Karpas-422 (cell line): ENCODE measurements at regions not wholly inside any gene's neighbourhood (a gene's known extent, or its start where the extent isn't known, plus 50 kb on each side); places are given as distances from the start of the nearest gene placed in this dataset.

Experiments
- DNase-seq: peaks from one replicate; pipeline ENCODE4 v3.0.0-alpha.2; 2015
- H2AFZ ChIP-seq: fragments of 200-600 bp; sonication (generic); 2 replicates; pipeline ENCODE4 v1.6.1; 2014; ENCODE audit warnings: antibody characterized with exemption, low read length, mixed read lengths
- H3K27ac ChIP-seq: fragments of 200-600 bp; sonication (generic); 2 replicates; pipeline ENCODE4 v1.5.1; 2014; ENCODE audit warnings: mild to moderate bottlenecking, low read length, moderate library complexity
- H3K27me3 ChIP-seq: fragments of 200-600 bp; sonication (generic); 2 replicates; pipeline ENCODE4 v1.6.1; 2014; ENCODE audit warnings: low read length, mixed read lengths
- H3K36me3 ChIP-seq: fragments of 200-600 bp; sonication (generic); 2 replicates; pipeline ENCODE4 v1.6.1; 2014; ENCODE audit warnings: low read length, mixed read lengths; ENCODE audit not compliant: insufficient read depth
- H3K4me1 ChIP-seq: fragments of 200-600 bp; sonication (generic); 2 replicates; pipeline ENCODE4 v1.6.1; 2014; ENCODE audit warnings: mild to moderate bottlenecking, low read length, mixed read lengths
- H3K4me2 ChIP-seq: fragments of 200-600 bp; sonication (generic); 2 replicates; pipeline ENCODE4 v1.6.1; 2014; ENCODE audit warnings: low read length, low read depth, mild to moderate bottlenecking; ENCODE audit not compliant: poor library complexity, severe bottlenecking
- H3K4me3 ChIP-seq: fragments of 200-600 bp; sonication (generic); 2 replicates; pipeline ENCODE4 v1.5.1; 2014; ENCODE audit warnings: mild to moderate bottlenecking, antibody characterized with exemption, low read length, mixed read lengths
- H3K79me2 ChIP-seq: fragments of 200-600 bp; sonication (generic); 2 replicates; pipeline ENCODE4 v1.6.1; 2014; ENCODE audit warnings: mild to moderate bottlenecking, low read length, mixed read lengths
- H3K9ac ChIP-seq: fragments of 200-600 bp; sonication (generic); 2 replicates; pipeline ENCODE4 v1.6.0; 2014; ENCODE audit warnings: low read length
- H3K9me2 ChIP-seq: fragments of 200-600 bp; sonication (generic), shearing (Covaris generic); replicated peaks from 2 replicates; pipeline ENCODE4 v1.6.0; 2014; ENCODE audit warnings: mild to moderate bottlenecking, low read length, moderate library complexity; ENCODE audit not compliant: insufficient read depth
- H3K9me3 ChIP-seq: fragments of 300-700, 200-600 bp; sonication (generic); 2 replicates; pipeline ENCODE4 v1.6.1; 2014; ENCODE audit warnings: low read length, mixed read lengths
- H4K20me1 ChIP-seq: fragments of 200-600 bp; sonication (generic); 2 replicates; pipeline ENCODE4 v1.6.1; 2014; ENCODE audit warnings: mild to moderate bottlenecking, antibody characterized with exemption, low read length, low read depth; ENCODE audit not compliant: insufficient read depth

DNA sequence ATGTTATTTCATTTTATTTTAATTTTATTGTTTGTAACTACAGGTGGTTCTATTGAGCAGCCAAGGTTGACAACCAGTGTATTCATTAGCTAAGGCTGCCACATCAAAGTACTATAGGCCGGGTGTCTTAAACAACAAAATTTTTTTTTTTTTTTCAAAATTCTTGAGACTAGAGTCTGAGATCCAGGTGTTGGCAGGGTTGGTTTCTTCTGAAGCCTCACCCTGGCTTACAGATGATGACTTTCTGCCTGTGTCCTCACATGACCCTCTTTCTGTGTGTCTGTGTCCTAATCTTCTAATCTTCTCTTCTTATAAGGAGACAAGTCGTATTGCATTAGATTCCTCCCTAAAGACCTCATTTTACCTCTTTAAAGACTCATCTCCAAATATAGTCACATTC lies 208.4 kb downstream of the MANEA start:
- Histone ChIP-seq H2AFZ (no peak overlapping the region), H3K27me3 (no peaks in the 10 kb centered on the region), H3K36me3 (no peaks in the 10 kb centered on the region), H3K4me1 (no peaks in the 10 kb centered on the region), H3K9me2 (no peaks in the 10 kb centered on the region), H4K20me1 (no peaks in the 10 kb centered on the region), H3K27ac (no peak overlapping the region), H3K4me2 (no peak overlapping the region), H3K79me2 (no peaks in the 10 kb centered on the region), H3K9me3 (no peaks in the 10 kb centered on the region), H3K4me3 (no peak overlapping the region), H3K9ac (no peak overlapping the region)
- DNase-seq, result no peak

DNA sequence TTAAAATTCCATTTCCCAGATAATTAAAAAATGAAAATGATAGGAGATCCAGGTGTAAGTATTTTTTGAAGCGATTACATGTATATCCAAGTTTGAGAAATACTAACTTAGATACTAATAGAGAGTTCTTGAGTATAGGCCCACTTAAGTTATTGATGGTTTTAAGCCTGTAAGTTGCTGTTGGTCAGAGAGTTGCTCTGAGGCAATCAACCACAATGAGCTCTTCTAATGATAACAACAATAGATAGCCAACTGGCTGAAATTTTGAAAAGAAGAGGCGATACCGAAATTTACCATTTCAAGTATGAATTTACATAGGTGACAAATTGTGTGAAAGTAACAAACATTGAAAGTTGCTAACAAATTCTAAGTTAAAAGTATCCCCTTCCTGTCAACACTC lies 209.5 kb downstream of the MANEA start:
- H3K9me3 ChIP-seq, result no peaks in the 10 kb centered on the region
- no peak overlapping the region for H2AFZ ChIP-seq
- no peaks in the 10 kb centered on the region for H4K20me1 ChIP-seq
- no peak overlapping the region for H3K4me2 ChIP-seq
- H3K27ac ChIP-seq, result no peak overlapping the region
- H3K79me2 ChIP-seq, result no peaks in the 10 kb centered on the region
- no peak for DNase-seq
- no peak overlapping the region for H3K9ac ChIP-seq
- H3K4me3 ChIP-seq, result no peak overlapping the region
- H3K9me2 ChIP-seq, result no peaks in the 10 kb centered on the region
- no peaks in the 10 kb centered on the region for H3K27me3 ChIP-seq
- H3K4me1 ChIP-seq, result no peaks in the 10 kb centered on the region
- no peaks in the 10 kb centered on the region for H3K36me3 ChIP-seq

- H3K36me3 ChIP-seq, result no peaks in the 10 kb centered on the region
- H3K4me2 ChIP-seq, result no peak overlapping the region
- no peaks in the 10 kb centered on the region for H4K20me1 ChIP-seq
- H3K27me3 ChIP-seq, result no peaks in the 10 kb centered on the region
- no peak overlapping the region for H3K9ac ChIP-seq
- no peaks in the 10 kb centered on the region for H3K9me2 ChIP-seq
- H3K79me2 ChIP-seq, result no peaks in the 10 kb centered on the region
- no peak overlapping the region for H2AFZ ChIP-seq
- H3K4me3 ChIP-seq, result no peak overlapping the region
- no peak overlapping the region for H3K27ac ChIP-seq
- H3K9me3 ChIP-seq, result no peaks in the 10 kb centered on the region
- DNase-seq, result no peak
- no peaks in the 10 kb centered on the region for H3K4me1 ChIP-seq
Observed at GRCh38 chr6:95790787-95791186, 213.5 kb downstream of the MANEA start.

DNA sequence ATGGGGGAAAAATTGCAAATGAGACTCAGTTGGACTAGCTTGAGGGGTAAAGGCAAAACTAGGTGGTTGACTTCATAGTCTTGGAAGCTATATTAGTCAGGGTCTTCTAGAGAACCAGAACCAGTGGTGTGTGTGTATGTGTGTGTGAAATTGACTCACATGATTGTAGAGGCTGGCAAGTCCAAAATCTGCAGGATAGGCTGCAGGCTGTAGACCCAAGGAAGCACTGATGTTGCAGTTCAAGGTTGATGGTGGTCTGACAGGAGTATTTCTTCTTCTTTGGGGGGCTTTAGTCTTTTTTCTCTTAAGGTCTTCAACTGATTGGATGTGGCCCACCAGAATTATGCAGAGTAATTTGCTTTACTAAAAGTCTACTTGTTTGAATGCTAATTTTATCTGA lies 217.4 kb downstream of the MANEA start:
- Histone ChIP-seq H3K36me3 (no peaks in the 10 kb centered on the region), H3K4me1 (no peaks in the 10 kb centered on the region), H3K79me2 (no peaks in the 10 kb centered on the region), H3K9ac (no peak overlapping the region), H3K27me3 (no peaks in the 10 kb centered on the region), H3K4me2 (no peak overlapping the region), H3K9me2 (no peaks in the 10 kb centered on the region), H3K27ac (no peak overlapping the region), H3K9me3 (no peaks in the 10 kb centered on the region), H4K20me1 (no peaks in the 10 kb centered on the region), H3K4me3 (no peak overlapping the region), H2AFZ (no peak overlapping the region)
- no peak for DNase-seq

GRCh38 chr6:95795927-95796326 lies 218.6 kb downstream of the MANEA start:
- Histone ChIP-seq H3K4me2 (no peak overlapping the region), H3K36me3 (no peaks in the 10 kb centered on the region), H3K9ac (no peak overlapping the region), H3K27me3 (no peaks in the 10 kb centered on the region), H3K9me3 (no peaks in the 10 kb centered on the region), H3K9me2 (no peaks in the 10 kb centered on the region), H2AFZ (no peak overlapping the region), H3K4me3 (no peak overlapping the region), H3K27ac (no peak overlapping the region), H3K79me2 (no peaks in the 10 kb centered on the region), H3K4me1 (no peaks in the 10 kb centered on the region), H4K20me1 (no peaks in the 10 kb centered on the region)
- DNase-seq, result no peak

DNA sequence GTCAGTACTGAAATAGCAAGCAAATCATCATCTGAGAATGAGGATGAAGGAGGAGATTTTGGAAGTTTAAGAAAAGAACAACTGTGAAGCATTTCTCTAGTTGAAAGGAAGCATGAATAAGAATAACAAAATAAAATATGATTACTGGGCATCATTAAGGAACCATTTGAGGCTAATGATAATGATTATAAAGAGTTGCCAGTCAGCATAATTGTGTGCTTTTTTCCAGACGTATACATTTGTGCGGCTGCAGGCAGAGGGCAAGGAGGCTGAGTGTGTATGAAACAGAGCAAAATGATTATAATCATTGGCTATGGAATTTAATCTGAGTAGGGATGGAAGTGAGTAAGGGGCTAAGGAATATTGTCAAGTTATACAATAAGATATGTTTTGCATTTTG lies 218.7 kb upstream of the FUT9 start:
- H3K9ac ChIP-seq, result no peak overlapping the region
- no peak for DNase-seq
- no peaks in the 10 kb centered on the region for H3K4me1 ChIP-seq
- no peaks in the 10 kb centered on the region for H4K20me1 ChIP-seq
- H3K36me3 ChIP-seq, result no peaks in the 10 kb centered on the region
- H3K4me3 ChIP-seq, result no peak overlapping the region
- no peak overlapping the region for H3K4me2 ChIP-seq
- no peaks in the 10 kb centered on the region for H3K27me3 ChIP-seq
- no peaks in the 10 kb centered on the region for H3K79me2 ChIP-seq
- H3K27ac ChIP-seq, result no peak overlapping the region
- no peaks in the 10 kb centered on the region for H3K9me2 ChIP-seq
- H3K9me3 ChIP-seq, result no peaks in the 10 kb centered on the region
- H2AFZ ChIP-seq, result no peak overlapping the region

- H3K79me2 ChIP-seq, result no peaks in the 10 kb centered on the region
- no peaks in the 10 kb centered on the region for H3K9me3 ChIP-seq
- H2AFZ ChIP-seq, result no peak overlapping the region
- no peak for DNase-seq
- H3K4me3 ChIP-seq, result no peak overlapping the region
- H3K4me2 ChIP-seq, result no peak overlapping the region
- H4K20me1 ChIP-seq, result no peaks in the 10 kb centered on the region
- peaks cover 4% of the 10 kb centered on the region; the same call in 1 of the 2 replicates for H3K27me3 ChIP-seq
- H3K9ac ChIP-seq, result no peak overlapping the region
- H3K36me3 ChIP-seq, result no peaks in the 10 kb centered on the region
- no peak overlapping the region for H3K27ac ChIP-seq
- no peaks in the 10 kb centered on the region for H3K9me2 ChIP-seq
- H3K4me1 ChIP-seq, result no peaks in the 10 kb centered on the region
Observed at GRCh38 chr6:95802978-95803377, 212.8 kb upstream of the FUT9 start.

DNA sequence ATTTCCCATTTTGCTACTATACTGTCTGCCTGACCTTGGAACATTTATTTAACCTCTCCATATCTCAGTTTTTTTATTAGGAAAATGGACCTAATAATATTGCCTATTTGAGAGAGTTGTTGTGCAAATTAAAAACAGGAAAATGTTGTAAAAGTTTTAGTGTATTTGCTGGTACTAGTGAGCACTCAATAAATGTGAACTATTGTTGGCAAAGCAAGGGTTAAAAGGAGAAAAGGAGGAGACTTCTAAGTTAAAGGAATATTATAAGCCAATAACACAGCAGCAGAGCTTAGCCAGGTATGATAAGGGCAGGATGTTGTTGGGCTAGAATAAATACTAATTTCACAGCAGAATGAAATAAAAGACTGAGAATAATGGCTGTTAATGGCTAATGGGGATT lies 211.9 kb upstream of the FUT9 start:
- Histone ChIP-seq H3K4me2 (no peak overlapping the region), H3K4me3 (no peak overlapping the region), H3K9me2 (no peaks in the 10 kb centered on the region), H2AFZ (no peak overlapping the region), H3K36me3 (no peaks in the 10 kb centered on the region), H3K9me3 (no peaks in the 10 kb centered on the region), H3K79me2 (no peaks in the 10 kb centered on the region), H3K27me3 (peaks cover 4% of the 10 kb centered on the region; the same call in 1 of the 2 replicates), H4K20me1 (no peaks in the 10 kb centered on the region), H3K27ac (no peak overlapping the region), H3K9ac (no peak overlapping the region), H3K4me1 (no peaks in the 10 kb centered on the region)
- no peak for DNase-seq
